GM12878 (cell line): ENCODE measurements at regions not wholly inside any gene's neighbourhood (a gene's known extent, or its start where the extent isn't known, plus 50 kb on each side); places are given as distances from the start of the nearest gene placed in this dataset.

Experiments
- BRCA1 ChIP-seq: IDR thresholded peaks from 2 replicates; pipeline ENCODE4 v1.6.1; 2011; ENCODE audit warnings: low read depth, low read length, improper control_type of control experiment
- EGR1 ChIP-seq, 2 experiments: IDR thresholded peaks; 1 replicate in 1 of 2; 2 replicates in 1 of 2; pipeline ENCODE4 v1.6.1; 2011 to 2012; ENCODE audit warnings: low read depth in 2 of 2, low read length in 2 of 2, borderline replicate concordance in 1 of 2, mild to moderate bottlenecking in 1 of 2, moderate library complexity in 1 of 2
- IKZF1 ChIP-seq: fragments of 450-650 bp; conservative IDR thresholded peaks from 2 replicates; pipeline ENCODE4 v1.6.1; 2017; ENCODE audit warnings: antibody characterized with exemption, mild to moderate bottlenecking
- NR2C1 ChIP-seq: fragments of 450-650 bp; IDR thresholded peaks from 2 replicates; pipeline ENCODE4 v1.6.1; 2017; ENCODE audit warnings: antibody characterized with exemption, mild to moderate bottlenecking, moderate library complexity
- PML ChIP-seq: IDR thresholded peaks from 2 replicates; pipeline ENCODE4 v1.6.1; 2012; ENCODE audit warnings: low read length, inconsistent platforms
- STAT1 ChIP-seq: fragments of 450-650 bp; conservative IDR thresholded peaks from 2 replicates; pipeline ENCODE4 v1.6.1; 2014; ENCODE audit warnings: antibody characterized with exemption, mild to moderate bottlenecking
- ZNF24 ChIP-seq: fragments of 450-650 bp; IDR thresholded peaks from 2 replicates; pipeline ENCODE4 v1.6.1; 2017; ENCODE audit warnings: antibody characterized with exemption, mild to moderate bottlenecking
- ZSCAN29 ChIP-seq: fragments of 450-650 bp; IDR thresholded peaks from 2 replicates; pipeline ENCODE4 v1.6.1; 2017; ENCODE audit warnings: mild to moderate bottlenecking, moderate library complexity
- TF ChIP-seq, protein P1 (sequence below): fragments of 450-650 bp; formaldehyde crosslinking; IDR thresholded peaks from 2 replicates; pipeline ENCODE4 v1.4.0; 2022; ENCODE audit warnings: mild to moderate bottlenecking, moderate library complexity
- TF ChIP-seq, protein P2 (sequence below): IDR thresholded peaks from 2 replicates; pipeline ENCODE4 v1.6.1; 2011; ENCODE audit warnings: borderline replicate concordance, low read depth, mild to moderate bottlenecking, moderate library complexity, low read length; ENCODE audit not compliant: insufficient read depth, poor library complexity, severe bottlenecking
- TF ChIP-seq, protein P3 (sequence below): fragments of 450-650 bp; IDR thresholded peaks from 2 replicates; pipeline ENCODE4 v1.6.1; 2017; ENCODE audit warnings: mild to moderate bottlenecking, moderate library complexity
- TF ChIP-seq, protein P4 (sequence below): fragments of 450-650 bp; IDR thresholded peaks from 2 replicates; pipeline ENCODE4 v1.6.1; 2017; ENCODE audit warnings: mild to moderate bottlenecking, moderate library complexity

DNA sequence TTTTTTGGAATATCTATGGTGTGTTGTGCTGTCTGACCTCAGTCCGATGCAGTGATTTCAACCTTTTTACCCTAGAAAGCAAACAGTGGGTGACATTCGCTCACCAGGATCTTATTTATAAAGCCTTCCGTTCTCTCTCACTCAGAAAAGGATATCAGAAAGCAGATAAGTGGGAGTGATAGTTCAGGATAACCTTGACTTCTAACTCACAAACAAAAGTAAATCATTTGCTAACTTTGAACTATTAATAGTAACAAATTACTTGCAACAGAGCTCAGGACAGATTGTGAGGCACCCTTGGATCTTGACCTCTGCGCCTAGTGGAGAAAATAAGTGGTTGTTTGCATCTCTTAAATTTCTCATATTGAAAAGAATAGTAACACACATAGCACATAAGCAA lies 637.1 kb upstream of the CITED2 start (continued):
- TF ChIP-seq, protein P1, sequence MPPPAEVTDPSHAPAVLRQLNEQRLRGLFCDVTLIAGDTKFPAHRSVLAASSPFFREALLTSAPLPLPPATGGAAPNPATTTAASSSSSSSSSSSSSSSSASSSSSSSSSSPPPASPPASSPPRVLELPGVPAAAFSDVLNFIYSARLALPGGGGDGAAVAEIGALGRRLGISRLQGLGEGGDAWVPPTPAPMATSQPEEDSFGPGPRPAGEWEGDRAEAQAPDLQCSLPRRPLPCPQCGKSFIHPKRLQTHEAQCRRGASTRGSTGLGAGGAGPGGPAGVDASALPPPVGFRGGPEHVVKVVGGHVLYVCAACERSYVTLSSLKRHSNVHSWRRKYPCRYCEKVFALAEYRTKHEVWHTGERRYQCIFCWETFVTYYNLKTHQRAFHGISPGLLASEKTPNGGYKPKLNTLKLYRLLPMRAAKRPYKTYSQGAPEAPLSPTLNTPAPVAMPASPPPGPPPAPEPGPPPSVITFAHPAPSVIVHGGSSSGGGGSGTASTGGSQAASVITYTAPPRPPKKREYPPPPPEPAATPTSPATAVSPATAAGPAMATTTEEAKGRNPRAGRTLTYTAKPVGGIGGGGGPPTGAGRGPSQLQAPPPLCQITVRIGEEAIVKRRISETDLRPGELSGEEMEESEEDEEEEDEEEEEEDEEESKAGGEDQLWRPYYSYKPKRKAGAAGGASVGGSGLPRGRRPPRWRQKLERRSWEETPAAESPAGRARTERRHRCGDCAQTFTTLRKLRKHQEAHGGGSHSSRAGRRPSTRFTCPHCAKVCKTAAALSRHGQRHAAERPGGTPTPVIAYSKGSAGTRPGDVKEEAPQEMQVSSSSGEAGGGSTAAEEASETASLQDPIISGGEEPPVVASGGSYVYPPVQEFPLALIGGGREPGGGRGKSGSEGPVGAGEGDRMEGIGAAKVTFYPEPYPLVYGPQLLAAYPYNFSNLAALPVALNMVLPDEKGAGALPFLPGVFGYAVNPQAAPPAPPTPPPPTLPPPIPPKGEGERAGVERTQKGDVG (CRISPR knock-in tag), result no peak
- TF ChIP-seq ZNF24 (no peak), PML (no peak), ZSCAN29 (no peak), EGR1 (IDR thresholded peaks at IDR 0.05; ENCODE audit: borderline replicate concordance in 1 of 2, low read depth in 2 of 2, low read length in 2 of 2) (no peak), STAT1 (no peak), NR2C1 (no peak), BRCA1 (no peak), IKZF1 (no peak)
- TF ChIP-seq, protein P2, sequence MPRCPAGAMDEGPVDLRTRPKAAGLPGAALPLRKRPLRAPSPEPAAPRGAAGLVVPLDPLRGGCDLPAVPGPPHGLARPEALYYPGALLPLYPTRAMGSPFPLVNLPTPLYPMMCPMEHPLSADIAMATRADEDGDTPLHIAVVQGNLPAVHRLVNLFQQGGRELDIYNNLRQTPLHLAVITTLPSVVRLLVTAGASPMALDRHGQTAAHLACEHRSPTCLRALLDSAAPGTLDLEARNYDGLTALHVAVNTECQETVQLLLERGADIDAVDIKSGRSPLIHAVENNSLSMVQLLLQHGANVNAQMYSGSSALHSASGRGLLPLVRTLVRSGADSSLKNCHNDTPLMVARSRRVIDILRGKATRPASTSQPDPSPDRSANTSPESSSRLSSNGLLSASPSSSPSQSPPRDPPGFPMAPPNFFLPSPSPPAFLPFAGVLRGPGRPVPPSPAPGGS, result no peak
- TF ChIP-seq, protein P3, sequence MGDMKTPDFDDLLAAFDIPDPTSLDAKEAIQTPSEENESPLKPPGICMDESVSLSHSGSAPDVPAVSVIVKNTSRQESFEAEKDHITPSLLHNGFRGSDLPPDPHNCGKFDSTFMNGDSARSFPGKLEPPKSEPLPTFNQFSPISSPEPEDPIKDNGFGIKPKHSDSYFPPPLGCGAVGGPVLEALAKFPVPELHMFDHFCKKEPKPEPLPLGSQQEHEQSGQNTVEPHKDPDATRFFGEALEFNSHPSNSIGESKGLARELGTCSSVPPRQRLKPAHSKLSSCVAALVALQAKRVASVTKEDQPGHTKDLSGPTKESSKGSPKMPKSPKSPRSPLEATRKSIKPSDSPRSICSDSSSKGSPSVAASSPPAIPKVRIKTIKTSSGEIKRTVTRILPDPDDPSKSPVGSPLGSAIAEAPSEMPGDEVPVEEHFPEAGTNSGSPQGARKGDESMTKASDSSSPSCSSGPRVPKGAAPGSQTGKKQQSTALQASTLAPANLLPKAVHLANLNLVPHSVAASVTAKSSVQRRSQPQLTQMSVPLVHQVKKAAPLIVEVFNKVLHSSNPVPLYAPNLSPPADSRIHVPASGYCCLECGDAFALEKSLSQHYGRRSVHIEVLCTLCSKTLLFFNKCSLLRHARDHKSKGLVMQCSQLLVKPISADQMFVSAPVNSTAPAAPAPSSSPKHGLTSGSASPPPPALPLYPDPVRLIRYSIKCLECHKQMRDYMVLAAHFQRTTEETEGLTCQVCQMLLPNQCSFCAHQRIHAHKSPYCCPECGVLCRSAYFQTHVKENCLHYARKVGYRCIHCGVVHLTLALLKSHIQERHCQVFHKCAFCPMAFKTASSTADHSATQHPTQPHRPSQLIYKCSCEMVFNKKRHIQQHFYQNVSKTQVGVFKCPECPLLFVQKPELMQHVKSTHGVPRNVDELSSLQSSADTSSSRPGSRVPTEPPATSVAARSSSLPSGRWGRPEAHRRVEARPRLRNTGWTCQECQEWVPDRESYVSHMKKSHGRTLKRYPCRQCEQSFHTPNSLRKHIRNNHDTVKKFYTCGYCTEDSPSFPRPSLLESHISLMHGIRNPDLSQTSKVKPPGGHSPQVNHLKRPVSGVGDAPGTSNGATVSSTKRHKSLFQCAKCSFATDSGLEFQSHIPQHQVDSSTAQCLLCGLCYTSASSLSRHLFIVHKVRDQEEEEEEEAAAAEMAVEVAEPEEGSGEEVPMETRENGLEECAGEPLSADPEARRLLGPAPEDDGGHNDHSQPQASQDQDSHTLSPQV, result no peak
- TF ChIP-seq, protein P4, sequence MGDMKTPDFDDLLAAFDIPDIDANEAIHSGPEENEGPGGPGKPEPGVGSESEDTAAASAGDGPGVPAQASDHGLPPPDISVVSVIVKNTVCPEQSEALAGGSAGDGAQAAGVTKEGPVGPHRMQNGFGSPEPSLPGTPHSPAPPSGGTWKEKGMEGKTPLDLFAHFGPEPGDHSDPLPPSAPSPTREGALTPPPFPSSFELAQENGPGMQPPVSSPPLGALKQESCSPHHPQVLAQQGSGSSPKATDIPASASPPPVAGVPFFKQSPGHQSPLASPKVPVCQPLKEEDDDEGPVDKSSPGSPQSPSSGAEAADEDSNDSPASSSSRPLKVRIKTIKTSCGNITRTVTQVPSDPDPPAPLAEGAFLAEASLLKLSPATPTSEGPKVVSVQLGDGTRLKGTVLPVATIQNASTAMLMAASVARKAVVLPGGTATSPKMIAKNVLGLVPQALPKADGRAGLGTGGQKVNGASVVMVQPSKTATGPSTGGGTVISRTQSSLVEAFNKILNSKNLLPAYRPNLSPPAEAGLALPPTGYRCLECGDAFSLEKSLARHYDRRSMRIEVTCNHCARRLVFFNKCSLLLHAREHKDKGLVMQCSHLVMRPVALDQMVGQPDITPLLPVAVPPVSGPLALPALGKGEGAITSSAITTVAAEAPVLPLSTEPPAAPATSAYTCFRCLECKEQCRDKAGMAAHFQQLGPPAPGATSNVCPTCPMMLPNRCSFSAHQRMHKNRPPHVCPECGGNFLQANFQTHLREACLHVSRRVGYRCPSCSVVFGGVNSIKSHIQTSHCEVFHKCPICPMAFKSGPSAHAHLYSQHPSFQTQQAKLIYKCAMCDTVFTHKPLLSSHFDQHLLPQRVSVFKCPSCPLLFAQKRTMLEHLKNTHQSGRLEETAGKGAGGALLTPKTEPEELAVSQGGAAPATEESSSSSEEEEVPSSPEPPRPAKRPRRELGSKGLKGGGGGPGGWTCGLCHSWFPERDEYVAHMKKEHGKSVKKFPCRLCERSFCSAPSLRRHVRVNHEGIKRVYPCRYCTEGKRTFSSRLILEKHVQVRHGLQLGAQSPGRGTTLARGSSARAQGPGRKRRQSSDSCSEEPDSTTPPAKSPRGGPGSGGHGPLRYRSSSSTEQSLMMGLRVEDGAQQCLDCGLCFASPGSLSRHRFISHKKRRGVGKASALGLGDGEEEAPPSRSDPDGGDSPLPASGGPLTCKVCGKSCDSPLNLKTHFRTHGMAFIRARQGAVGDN, result no peak
- TF ChIP-seq, all 136 proteins: peak for 0
